Osteoblast (primary cell): ENCODE measurements at regions not wholly inside any gene's neighbourhood (a gene's known extent, or its start where the extent isn't known, plus 50 kb on each side); places are given as distances from the start of the nearest gene placed in this dataset.

ENCODE experiments used
- DNase-seq: peaks from one replicate; pipeline ENCODE4 v3.0.0; 2011; ENCODE audit warnings: low spot score, mixed read lengths; ENCODE audit not compliant: insufficient read length; ENCODE audit errors: missing footprints
- H2AFZ ChIP-seq: 2 replicates; pipeline ENCODE4 v1.6.0; 2011; ENCODE audit warnings: mild to moderate bottlenecking, low read length
- H3K27ac ChIP-seq: 2 replicates; pipeline ENCODE4 v1.5.1; 2011; ENCODE audit warnings: mild to moderate bottlenecking, low read depth, low read length, moderate library complexity
- H3K27me3 ChIP-seq: 2 replicates; pipeline ENCODE4 v1.6.0; 2012; ENCODE audit warnings: mild to moderate bottlenecking, control low read depth, inconsistent platforms, low read length, moderate library complexity; ENCODE audit not compliant: insufficient read depth
- H3K36me3 ChIP-seq: 2 replicates; pipeline ENCODE4 v1.5.1; 2011; ENCODE audit warnings: mild to moderate bottlenecking, low read length, control low read depth, moderate library complexity; ENCODE audit not compliant: insufficient read depth
- H3K4me1 ChIP-seq: 2 replicates; pipeline ENCODE4 v1.5.1; 2011; ENCODE audit warnings: mild to moderate bottlenecking, low read length, control low read depth, moderate library complexity; ENCODE audit not compliant: insufficient read depth
- H3K4me2 ChIP-seq: 2 replicates; pipeline ENCODE4 v1.6.0; 2011; ENCODE audit warnings: mild to moderate bottlenecking, low read length; ENCODE audit not compliant: insufficient read depth
- H3K4me3 ChIP-seq: fragments of 200-600 bp; sonication (generic); 3 replicates; pipeline ENCODE4 v1.5.1; 2012; ENCODE audit warnings: mild to moderate bottlenecking, low read length, inconsistent platforms; ENCODE audit not compliant: insufficient read depth
- H3K79me2 ChIP-seq: 2 replicates; pipeline ENCODE4 v1.6.0; 2012; ENCODE audit warnings: mild to moderate bottlenecking, low read length, control low read depth, inconsistent platforms; ENCODE audit not compliant: insufficient read depth
- H3K9me3 ChIP-seq: 2 replicates; pipeline ENCODE4 v1.5.1; 2011; ENCODE audit warnings: low read depth, low read length, control low read depth
- H4K20me1 ChIP-seq: 2 replicates; pipeline ENCODE4 v1.6.0; 2012; ENCODE audit warnings: mild to moderate bottlenecking, low read length, control low read depth; ENCODE audit not compliant: insufficient read depth
- TF ChIP-seq, protein P1 (sequence below): IDR thresholded peaks from 2 replicates; pipeline ENCODE4 v1.5.1; 2011; ENCODE audit warnings: mild to moderate bottlenecking, low read depth, low read length, moderate library complexity; ENCODE audit errors: extremely low read depth

DNA sequence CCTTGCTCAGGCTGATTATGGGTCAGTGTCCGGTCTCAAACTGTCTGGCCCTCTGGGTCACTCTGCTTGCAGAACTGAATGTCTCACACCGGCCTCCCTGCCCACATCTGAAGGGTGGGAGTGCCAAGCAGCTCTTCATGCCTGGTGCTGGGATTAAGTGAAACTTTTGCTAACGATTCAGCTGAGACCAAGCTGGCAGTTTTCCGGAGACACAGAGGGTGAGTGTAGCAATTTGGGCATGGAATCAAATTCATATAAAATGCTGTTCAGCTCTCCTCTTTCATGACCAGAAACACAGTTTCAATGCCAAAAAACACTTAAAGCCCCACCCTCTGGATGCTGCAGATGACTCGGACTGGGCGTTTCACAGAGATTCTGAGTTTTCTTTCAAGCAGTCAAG, 207.5 kb downstream of the NXNL2 start:
- H3K27me3 ChIP-seq = no peaks in the 10 kb centered on the region
- TF ChIP-seq, protein P1, sequence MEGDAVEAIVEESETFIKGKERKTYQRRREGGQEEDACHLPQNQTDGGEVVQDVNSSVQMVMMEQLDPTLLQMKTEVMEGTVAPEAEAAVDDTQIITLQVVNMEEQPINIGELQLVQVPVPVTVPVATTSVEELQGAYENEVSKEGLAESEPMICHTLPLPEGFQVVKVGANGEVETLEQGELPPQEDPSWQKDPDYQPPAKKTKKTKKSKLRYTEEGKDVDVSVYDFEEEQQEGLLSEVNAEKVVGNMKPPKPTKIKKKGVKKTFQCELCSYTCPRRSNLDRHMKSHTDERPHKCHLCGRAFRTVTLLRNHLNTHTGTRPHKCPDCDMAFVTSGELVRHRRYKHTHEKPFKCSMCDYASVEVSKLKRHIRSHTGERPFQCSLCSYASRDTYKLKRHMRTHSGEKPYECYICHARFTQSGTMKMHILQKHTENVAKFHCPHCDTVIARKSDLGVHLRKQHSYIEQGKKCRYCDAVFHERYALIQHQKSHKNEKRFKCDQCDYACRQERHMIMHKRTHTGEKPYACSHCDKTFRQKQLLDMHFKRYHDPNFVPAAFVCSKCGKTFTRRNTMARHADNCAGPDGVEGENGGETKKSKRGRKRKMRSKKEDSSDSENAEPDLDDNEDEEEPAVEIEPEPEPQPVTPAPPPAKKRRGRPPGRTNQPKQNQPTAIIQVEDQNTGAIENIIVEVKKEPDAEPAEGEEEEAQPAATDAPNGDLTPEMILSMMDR = no peak
- H3K36me3 ChIP-seq = no peaks in the 10 kb centered on the region
- peak overlapping the region; percentile 51 for H3K4me2 ChIP-seq
- no peaks in the 10 kb centered on the region for H3K9me3 ChIP-seq
- H4K20me1 ChIP-seq = no peaks in the 10 kb centered on the region
- DNase-seq = peak; percentile 91
- H3K4me3 ChIP-seq = no peak overlapping the region
- no peaks in the 10 kb centered on the region for H3K79me2 ChIP-seq
- H2AFZ ChIP-seq = no peak overlapping the region
- H3K27ac ChIP-seq = no peak overlapping the region
- H3K4me1 ChIP-seq = peaks cover 27% of the 10 kb centered on the region

DNA sequence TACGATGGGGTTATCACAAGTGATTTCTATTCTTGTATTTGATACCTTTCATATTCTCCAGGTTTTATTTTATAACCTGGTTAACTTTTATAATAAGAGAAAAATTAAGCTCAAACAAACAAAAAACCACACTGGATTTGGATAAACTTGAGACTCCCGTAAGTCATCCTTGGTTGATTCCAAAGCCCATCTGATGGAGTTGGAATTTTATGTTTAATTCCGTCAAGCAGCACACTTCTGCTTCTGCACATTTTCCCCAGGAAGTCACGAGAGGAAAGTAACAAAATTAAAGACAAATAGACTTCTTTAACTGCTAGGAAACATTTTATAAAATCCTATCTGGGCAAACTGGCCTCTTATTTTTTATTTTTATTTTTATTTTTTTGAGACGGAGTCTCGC, 207.9 kb downstream of the NXNL2 start:
- Histone ChIP-seq H2AFZ (no peak overlapping the region), H3K36me3 (no peaks in the 10 kb centered on the region), H3K4me2 (peak overlapping the region; percentile 51), H3K9me3 (no peaks in the 10 kb centered on the region), H3K4me1 (peaks cover 31% of the 10 kb centered on the region), H3K27me3 (no peaks in the 10 kb centered on the region), H3K4me3 (no peak overlapping the region), H3K79me2 (no peaks in the 10 kb centered on the region), H4K20me1 (no peaks in the 10 kb centered on the region), H3K27ac (no peak overlapping the region)
- DNase-seq = no peak
- TF ChIP-seq, protein P1 = no peak

- peaks cover 49% of the 10 kb centered on the region for H3K4me1 ChIP-seq
- no peak overlapping the region for H3K4me3 ChIP-seq
Observed at GRCh38 chr9:88745276-88746001, 210.5 kb downstream of the NXNL2 start.

More at GRCh38 chr9:88745276-88746001, 210.5 kb downstream of the NXNL2 start:
- Histone ChIP-seq H3K4me2 (no peak overlapping the region), H3K79me2 (no peaks in the 10 kb centered on the region), H3K27ac (no peak overlapping the region), H3K27me3 (no peaks in the 10 kb centered on the region), H4K20me1 (no peaks in the 10 kb centered on the region), H2AFZ (no peak overlapping the region), H3K36me3 (no peaks in the 10 kb centered on the region), H3K9me3 (no peaks in the 10 kb centered on the region)
- no peak for DNase-seq
- TF ChIP-seq, protein P1 = no peak
